Astrocyte (in vitro differentiated cells and primary cell): ENCODE measurements at regions not wholly inside any gene's neighbourhood (a gene's known extent, or its start where the extent isn't known, plus 50 kb on each side); places are given as distances from the start of the nearest gene placed in this dataset.

Experiments used
- EZH2 ChIP-seq: IDR thresholded peaks from 2 replicates; pipeline ENCODE4 v1.6.1; 2012; ENCODE audit warnings: mild to moderate bottlenecking, low read length, inconsistent platforms; ENCODE audit not compliant: insufficient read depth
- TF ChIP-seq, protein P1 (sequence below): IDR thresholded peaks from 2 replicates; pipeline ENCODE4 v1.5.1; 2011; ENCODE audit warnings: low read depth, mild to moderate bottlenecking, inconsistent platforms, low read length, moderate library complexity; ENCODE audit not compliant: insufficient read depth

DNA sequence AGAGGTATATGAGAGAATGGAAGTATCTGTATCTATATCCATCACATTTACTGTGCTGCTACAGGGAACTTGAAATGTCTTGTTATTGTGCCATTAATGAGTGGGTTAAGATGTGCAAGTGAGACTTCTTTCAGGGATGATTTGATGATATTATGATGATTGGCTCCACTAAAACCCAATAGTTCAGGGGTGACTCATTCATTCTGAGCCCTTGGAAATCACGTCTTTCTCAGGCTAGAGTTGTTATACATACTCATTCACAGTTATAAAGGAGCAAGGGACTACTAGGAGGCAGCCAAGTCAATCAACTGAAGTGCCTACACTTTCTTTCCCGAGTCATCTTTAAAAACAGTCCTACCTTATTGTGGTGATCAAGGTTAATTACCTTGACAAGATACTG, 1109.8 kb upstream of the B3GALT2 start:
- TF ChIP-seq, protein P1, sequence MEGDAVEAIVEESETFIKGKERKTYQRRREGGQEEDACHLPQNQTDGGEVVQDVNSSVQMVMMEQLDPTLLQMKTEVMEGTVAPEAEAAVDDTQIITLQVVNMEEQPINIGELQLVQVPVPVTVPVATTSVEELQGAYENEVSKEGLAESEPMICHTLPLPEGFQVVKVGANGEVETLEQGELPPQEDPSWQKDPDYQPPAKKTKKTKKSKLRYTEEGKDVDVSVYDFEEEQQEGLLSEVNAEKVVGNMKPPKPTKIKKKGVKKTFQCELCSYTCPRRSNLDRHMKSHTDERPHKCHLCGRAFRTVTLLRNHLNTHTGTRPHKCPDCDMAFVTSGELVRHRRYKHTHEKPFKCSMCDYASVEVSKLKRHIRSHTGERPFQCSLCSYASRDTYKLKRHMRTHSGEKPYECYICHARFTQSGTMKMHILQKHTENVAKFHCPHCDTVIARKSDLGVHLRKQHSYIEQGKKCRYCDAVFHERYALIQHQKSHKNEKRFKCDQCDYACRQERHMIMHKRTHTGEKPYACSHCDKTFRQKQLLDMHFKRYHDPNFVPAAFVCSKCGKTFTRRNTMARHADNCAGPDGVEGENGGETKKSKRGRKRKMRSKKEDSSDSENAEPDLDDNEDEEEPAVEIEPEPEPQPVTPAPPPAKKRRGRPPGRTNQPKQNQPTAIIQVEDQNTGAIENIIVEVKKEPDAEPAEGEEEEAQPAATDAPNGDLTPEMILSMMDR, result no peak
- TF ChIP-seq EZH2, result no peak
